ENCODE measurements at regions not wholly inside any gene's neighbourhood (a gene's known extent, or its start where the extent isn't known, plus 50 kb on each side); places are given as distances from the start of the nearest gene placed in this dataset.

- CTCF ChIA-PET: no interaction called here
These were observed 269.1 kb upstream of the FOXQ1 start for GRCh38 chr6:1042583-1043457.

GRCh38 chr6:1040393-1040792 lies 271.5 kb upstream of the FOXQ1 start:
- no peak for TF ChIP-seq CTCF (IDR thresholded peaks at IDR 0.05; ENCODE audit: unreplicated experiment)

More at GRCh38 chr6:1042583-1043457, 269.1 kb upstream of the FOXQ1 start:
- intact Hi-C loops (cut with micrococcal nuclease; ENCODE audit: unreplicated experiment): no loop called here
- Mint-ChIP-seq H3K4me1 (ENCODE audit: low read depth, unreplicated experiment) (peaks cover 41% of the 10 kb centered on the region), H3K36me3 (ENCODE audit: insufficient read depth, unreplicated experiment) (peaks cover 6% of the 10 kb centered on the region), H3K9me3 (ENCODE audit: low read depth, unreplicated experiment) (peaks cover 3% of the 10 kb centered on the region), H3K27me3 (ENCODE audit: unreplicated experiment) (no peaks in the 10 kb centered on the region), H3K4me3 (ENCODE audit: low read depth, unreplicated experiment) (no peak overlapping the region), H3K27ac (ENCODE audit: unreplicated experiment) (no peak overlapping the region)
- TF ChIP-seq CTCF (IDR thresholded peaks at IDR 0.05; ENCODE audit: unreplicated experiment): no peak
- no TSS peak for BruUV-seq (replicated peaks)
- no peak for DNase-seq

GRCh38 chr6:1039746-1040145 lies 272.2 kb upstream of the FOXQ1 start:
- peak; percentile 3 for DNase-seq
- H3K27me3 Mint-ChIP-seq (ENCODE audit: unreplicated experiment): no peaks in the 10 kb centered on the region
- BruUV-seq (replicated peaks): no TSS peak
- intact Hi-C loops (cut with micrococcal nuclease; ENCODE audit: unreplicated experiment): no loop called here
- H3K36me3 Mint-ChIP-seq (ENCODE audit: insufficient read depth, unreplicated experiment): peaks cover 5% of the 10 kb centered on the region
- CTCF ChIA-PET: no interaction called here
- H3K27ac Mint-ChIP-seq (ENCODE audit: unreplicated experiment): peak overlapping the region; percentile 59
- H3K4me3 Mint-ChIP-seq (ENCODE audit: low read depth, unreplicated experiment): peak overlapping the region; percentile 43
- H3K4me1 Mint-ChIP-seq (ENCODE audit: low read depth, unreplicated experiment): peaks cover 37% of the 10 kb centered on the region
- peaks cover 3% of the 10 kb centered on the region for H3K9me3 Mint-ChIP-seq (ENCODE audit: low read depth, unreplicated experiment)
- no peak for TF ChIP-seq CTCF (IDR thresholded peaks at IDR 0.05; ENCODE audit: unreplicated experiment)

More at GRCh38 chr6:1040393-1040792, 271.5 kb upstream of the FOXQ1 start:
- CTCF ChIA-PET: no interaction called here
- no TSS peak for BruUV-seq (replicated peaks)
- DNase-seq: no peak
- H3K27ac Mint-ChIP-seq (ENCODE audit: unreplicated experiment): peak overlapping the region; percentile 59
- no peaks in the 10 kb centered on the region for H3K27me3 Mint-ChIP-seq (ENCODE audit: unreplicated experiment)
- peaks cover 3% of the 10 kb centered on the region for H3K9me3 Mint-ChIP-seq (ENCODE audit: low read depth, unreplicated experiment)
- peaks cover 5% of the 10 kb centered on the region for H3K36me3 Mint-ChIP-seq (ENCODE audit: insufficient read depth, unreplicated experiment)
- intact Hi-C loops (cut with micrococcal nuclease; ENCODE audit: unreplicated experiment): no loop called here
- H3K4me3 Mint-ChIP-seq (ENCODE audit: low read depth, unreplicated experiment): peak overlapping the region; percentile 43
- peaks cover 39% of the 10 kb centered on the region for H3K4me1 Mint-ChIP-seq (ENCODE audit: low read depth, unreplicated experiment)

- peaks cover 5% of the 10 kb centered on the region for H3K36me3 Mint-ChIP-seq (ENCODE audit: insufficient read depth, unreplicated experiment)
- TF ChIP-seq CTCF (IDR thresholded peaks at IDR 0.05; ENCODE audit: unreplicated experiment): no peak
- intact Hi-C loops (cut with micrococcal nuclease; ENCODE audit: unreplicated experiment): no loop called here
- H3K9me3 Mint-ChIP-seq (ENCODE audit: low read depth, unreplicated experiment): peaks cover 3% of the 10 kb centered on the region
- peaks cover 31% of the 10 kb centered on the region for H3K4me1 Mint-ChIP-seq (ENCODE audit: low read depth, unreplicated experiment)
- H3K27me3 Mint-ChIP-seq (ENCODE audit: unreplicated experiment): no peaks in the 10 kb centered on the region
- no TSS peak for BruUV-seq (replicated peaks)
- CTCF ChIA-PET: no interaction called here
- peak; percentile 69 for DNase-seq
- H3K27ac Mint-ChIP-seq (ENCODE audit: unreplicated experiment): peak overlapping the region; percentile 55
- peak overlapping the region; percentile 33 for H3K4me3 Mint-ChIP-seq (ENCODE audit: low read depth, unreplicated experiment)
These were observed 272.7 kb upstream of the FOXQ1 start for GRCh38 chr6:1039191-1039590.
